A549 (cell line): ENCODE measurements at regions not wholly inside any gene's neighbourhood (a gene's known extent, or its start where the extent isn't known, plus 50 kb on each side); places are given as distances from the start of the nearest gene placed in this dataset.

ENCODE experiments used
- ATAC-seq, 2 experiments: fragments of 200-7000 bp in 1 of 2; fragments of >200 bp in 1 of 2; cut with Nextera tagmentation in 1 of 2; cut with Tn5 transposase in 1 of 2; 3 replicates each; pipeline versions ENCODE4 v1.8.0 to v1.9.1; 2018 to 2020; ENCODE audit warnings: mild to moderate bottlenecking in 1 of 2, moderate library complexity in 1 of 2
- CTCF ChIA-PET: fragments of 300-600 bp; sonication (Branson Sonifier 250); formaldehyde crosslinking; extraction: SDS; loops from one replicate; lab custom pipeline; 2021; ENCODE audit warnings: antibody characterized with exemption, inconsistent platforms; lab: Yijun Ruan, JAX
- POLR2A ChIA-PET: fragments of 350-600 bp; formaldehyde crosslinking; extraction: SDS; loops from one replicate; lab custom pipeline; 2021; ENCODE audit warnings: antibody characterized with exemption, inconsistent platforms; lab: Yijun Ruan, JAX
- DNase-seq, 2 experiments: peaks; one replicate each; pipeline versions ENCODE4 v3.0.0 to v3.0.0-alpha.2; 2011 to 2016; ENCODE audit warnings: low read depth in 1 of 2, low spot score in 1 of 2
- FAIRE-seq: peaks from 2 replicates; lab custom pipeline; 2011; peaks lifted over from hg19 to GRCh38; lab: Jason Lieb, UNC
- H3K27ac ChIP-seq, 2 experiments: fragments of >200 bp; sonication (Bioruptor Twin); formaldehyde crosslinking; 3 replicates each; pipeline ENCODE4 v1.5.1; 2016 to 2017
- H3K4me1 ChIP-seq: fragments of >200 bp; sonication (Bioruptor Twin); formaldehyde crosslinking; 3 replicates; pipeline ENCODE4 v1.6.1; 2016
- H3K4me2 ChIP-seq: fragments of >200 bp; sonication (Bioruptor Twin); formaldehyde crosslinking; 3 replicates; pipeline ENCODE4 v1.6.1; 2016
- H3K4me3 ChIP-seq: fragments of >200 bp; sonication (Bioruptor Twin); formaldehyde crosslinking; 3 replicates; pipeline ENCODE4 v1.5.1; 2016
- H3K9me3 ChIP-seq: fragments of >200 bp; sonication (Bioruptor Twin); formaldehyde crosslinking; 3 replicates; pipeline ENCODE4 v1.6.1; 2016
- BCL3 ChIP-seq: fragments of >200 bp; sonication (Bioruptor Twin); formaldehyde crosslinking; IDR thresholded peaks from 3 replicates; pipeline ENCODE4 v1.6.1; 2016
- CBX2 ChIP-seq: fragments of 200-600 bp; sonication (generic); IDR thresholded peaks from 2 replicates; pipeline ENCODE4 v1.6.1; 2016; ENCODE audit warnings: low read depth, mild to moderate bottlenecking, borderline replicate concordance
- CBX8 ChIP-seq: fragments of 200-600 bp; sonication (generic); IDR thresholded peaks from 2 replicates; pipeline ENCODE4 v1.6.1; 2016
- CEBPB ChIP-seq, 2 experiments: fragments of >200 bp in 1 of 2; sonication (Bioruptor Twin) in 1 of 2; formaldehyde crosslinking in 1 of 2; IDR thresholded peaks; 2 replicates each; pipeline ENCODE4 v1.6.1; 2012 to 2016
- EHMT2 ChIP-seq: fragments of 200-600 bp; sonication (generic); IDR thresholded peaks from 2 replicates; pipeline ENCODE4 v1.6.1; 2016; ENCODE audit warnings: antibody characterized with exemption, low read depth, mild to moderate bottlenecking, moderate library complexity
- ELK1 ChIP-seq: fragments of 150-350 bp; IDR thresholded peaks from 2 replicates; pipeline ENCODE4 v1.6.1; 2014; ENCODE audit warnings: low read depth, mild to moderate bottlenecking, low read length
- FOSB ChIP-seq: fragments of 250-450 bp; sonication (Bioruptor Pico); IDR thresholded peaks from 2 replicates; pipeline ENCODE4 v1.5.0; 2020; ENCODE audit warnings: mild to moderate bottlenecking, moderate library complexity
- FOSL2 ChIP-seq, 2 experiments: fragments of 450-650 bp in 1 of 2; fragments of >200 bp in 1 of 2; sonication (Bioruptor Twin) in 1 of 2; formaldehyde crosslinking; IDR thresholded peaks; 2 replicates each; pipeline versions ENCODE4 v1.5.0 to v1.6.1; 2016 to 2020; ENCODE audit warnings: mild to moderate bottlenecking in 1 of 2, moderate library complexity in 1 of 2
- FOXS1 ChIP-seq: fragments of 250-450 bp; sonication (Bioruptor Pico); IDR thresholded peaks from 2 replicates; pipeline ENCODE4 v1.5.0; 2020; ENCODE audit warnings: mild to moderate bottlenecking, moderate library complexity
- HDAC2 ChIP-seq: fragments of 200-600 bp; sonication (generic); IDR thresholded peaks from 2 replicates; pipeline ENCODE4 v1.6.1; 2016
- HOXA7 ChIP-seq: fragments of 250-450 bp; sonication (Bioruptor Pico); IDR thresholded peaks from 2 replicates; pipeline ENCODE4 v1.5.0; 2020; ENCODE audit warnings: mild to moderate bottlenecking, moderate library complexity
- HOXB13 ChIP-seq: fragments of 250-450 bp; sonication (Bioruptor Pico); IDR thresholded peaks from 2 replicates; pipeline ENCODE4 v1.5.0; 2020; ENCODE audit warnings: low read depth, mild to moderate bottlenecking, moderate library complexity
- HOXB5 ChIP-seq: fragments of 250-450 bp; sonication (Bioruptor Pico); IDR thresholded peaks from 2 replicates; pipeline ENCODE4 v1.5.0; 2020; ENCODE audit warnings: mild to moderate bottlenecking, moderate library complexity
- KDM5A ChIP-seq: fragments of 200-600 bp; sonication (generic); IDR thresholded peaks from 2 replicates; pipeline ENCODE4 v1.6.1; 2016; ENCODE audit warnings: antibody characterized with exemption, mild to moderate bottlenecking
- NFE2L2 ChIP-seq: fragments of 150-350 bp; conservative IDR thresholded peaks from 2 replicates; pipeline ENCODE4 v1.6.1; 2014; ENCODE audit warnings: low read length
- NPAS2 ChIP-seq: fragments of 250-450 bp; sonication (Bioruptor Pico); IDR thresholded peaks from 2 replicates; pipeline ENCODE4 v1.8.0; 2022; ENCODE audit warnings: mild to moderate bottlenecking, moderate library complexity, borderline replicate concordance
- PHF8 ChIP-seq: fragments of 200-600 bp; sonication (generic); IDR thresholded peaks from 2 replicates; pipeline ENCODE4 v1.6.1; 2016; ENCODE audit warnings: low read depth, mild to moderate bottlenecking, antibody characterized with exemption, moderate library complexity, borderline replicate concordance
- POLR2A ChIP-seq: IDR thresholded peaks from 2 replicates; pipeline ENCODE4 v1.6.1; 2012; ENCODE audit warnings: mild to moderate bottlenecking, low read length
- RAD21 ChIP-seq, 2 experiments: fragments of >200 bp in 1 of 2; sonication (Bioruptor Twin) in 1 of 2; formaldehyde crosslinking in 1 of 2; IDR thresholded peaks in 1 of 2; conservative IDR thresholded peaks in 1 of 2; 2 replicates in 1 of 2; 3 replicates in 1 of 2; pipeline ENCODE4 v1.6.1; 2012 to 2018; ENCODE audit warnings: inconsistent platforms in 1 of 2
- RNF2 ChIP-seq: fragments of 200-600 bp; sonication (generic); IDR thresholded peaks from 2 replicates; pipeline ENCODE4 v1.6.1; 2016; ENCODE audit warnings: low read depth, mild to moderate bottlenecking, antibody characterized with exemption, moderate library complexity, borderline replicate concordance
- SREBF2 ChIP-seq: fragments of 450-650 bp; IDR thresholded peaks from 2 replicates; pipeline ENCODE4 v1.6.1; 2014; ENCODE audit warnings: mild to moderate bottlenecking, moderate library complexity
- TFCP2L1 ChIP-seq: fragments of 250-450 bp; sonication (Bioruptor Pico); IDR thresholded peaks from 2 replicates; pipeline ENCODE4 v1.5.0; 2021; ENCODE audit warnings: mild to moderate bottlenecking
- TP53 ChIP-seq: fragments of 250-450 bp; sonication (Bioruptor Pico); IDR thresholded peaks from 2 replicates; pipeline ENCODE4 v1.5.0; 2021; ENCODE audit warnings: mild to moderate bottlenecking, moderate library complexity
- ZNF302 ChIP-seq: fragments of 250-450 bp; sonication (Bioruptor Pico); IDR thresholded peaks from 2 replicates; pipeline ENCODE4 v1.9.0; 2021; ENCODE audit warnings: inconsistent platforms, mild to moderate bottlenecking, moderate library complexity
- ZSCAN20 ChIP-seq: fragments of 250-450 bp; sonication (Bioruptor Pico); IDR thresholded peaks from 2 replicates; pipeline ENCODE4 v1.8.0; 2022; ENCODE audit warnings: mild to moderate bottlenecking, moderate library complexity
- WGBS: methylation state at CpG from one replicate; pipeline ENCODE4 v1.1.6; 2017; ENCODE audit errors: missing lambda C conversion rate; 5-methylcytosine and 5-hydroxymethylcytosine counted together
- TF ChIP-seq, protein P1 (sequence below): fragments of 250-450 bp; sonication (Bioruptor Pico); IDR thresholded peaks from 2 replicates; pipeline ENCODE4 v1.5.0; 2021; ENCODE audit warnings: mild to moderate bottlenecking, moderate library complexity, borderline replicate concordance

DNA sequence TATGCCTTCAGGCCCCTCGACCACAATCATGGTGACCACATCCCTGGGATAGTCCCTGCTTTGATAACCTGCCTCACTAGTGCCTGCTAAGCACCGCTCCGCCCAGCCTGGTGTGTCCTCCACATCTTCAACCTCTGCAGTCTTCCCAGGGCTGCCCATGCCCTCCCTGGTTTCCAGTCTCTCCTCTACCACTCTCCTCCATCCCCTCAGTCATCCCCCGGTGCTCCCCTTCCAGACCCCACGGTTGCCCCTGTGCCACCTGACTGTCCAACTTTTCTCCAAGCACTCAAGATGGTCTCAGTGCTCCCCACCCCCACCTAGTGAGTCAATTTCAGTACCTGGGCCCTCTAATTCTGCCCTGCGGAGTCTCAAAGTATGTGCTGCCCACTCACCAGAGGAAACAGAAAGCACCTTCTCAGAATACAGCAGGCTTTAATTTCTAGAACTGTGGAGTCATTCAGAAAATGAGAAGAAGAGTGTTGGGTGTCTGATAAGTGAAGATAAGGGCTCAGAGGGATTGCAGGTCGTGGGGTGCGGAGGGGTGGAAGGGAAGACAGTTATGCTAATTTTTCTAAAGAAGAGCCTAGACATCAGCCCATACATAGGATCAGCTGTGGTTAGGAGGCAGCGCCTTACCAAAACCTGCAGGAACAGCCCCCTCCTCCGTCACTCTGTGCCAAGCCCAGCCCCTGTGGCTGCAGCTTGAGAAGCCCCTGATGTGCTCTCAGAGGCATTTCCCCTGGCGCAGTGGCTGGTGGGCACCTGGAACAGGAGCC lies 53.6 kb upstream of the CAB39 start:
- H3K9me3 ChIP-seq = no peaks in the 10 kb centered on the region
- no peak for TF ChIP-seq ZNF302 (CRISPR knock-in tag)
- no peak for TF ChIP-seq HOXB5
- TF ChIP-seq FOXS1 (CRISPR knock-in tag) = no peak
- TF ChIP-seq NFE2L2 = no peak
- no peak for TF ChIP-seq ZSCAN20
- no peak for TF ChIP-seq HOXA7 (CRISPR knock-in tag)
- TF ChIP-seq PHF8 = no peak
- TF ChIP-seq FOSB (CRISPR knock-in tag) = no peak
- no peak for TF ChIP-seq RAD21 (conservative IDR thresholded peaks at IDR 0.05 in 1 of 2, IDR thresholded peaks at IDR 0.05 in 1 of 2)
- no peak for TF ChIP-seq TP53 (CRISPR knock-in tag)
- TF ChIP-seq HOXB13 (CRISPR knock-in tag) = no peak
- no peak for TF ChIP-seq CBX2
- TF ChIP-seq ELK1 = no peak
- TF ChIP-seq FOSL2 (IDR thresholded peaks at IDR 0.05) = no peak
- no peak for TF ChIP-seq FOSL2 (CRISPR knock-in tag; IDR thresholded peaks at IDR 0.05)
- TF ChIP-seq TFCP2L1 (CRISPR knock-in tag) = no peak
- H3K4me2 ChIP-seq = no peak overlapping the region
- no peak overlapping the region for H3K4me3 ChIP-seq
- DNase-seq (no peak), ATAC-seq (no peak), FAIRE-seq (no peak)
- 82% methylated on average over 10 of the region's 11 CpGs for WGBS
- POLR2A ChIA-PET = no interaction called here
- no peak overlapping the region for H3K27ac ChIP-seq
- CTCF ChIA-PET = interaction anchor here (1.5 kb wide), 1 partner anchor 10 kb away, joined by 4 read pairs; no protein-coding TSS in a partner anchor
- no peaks in the 10 kb centered on the region for H3K4me1 ChIP-seq

DNA sequence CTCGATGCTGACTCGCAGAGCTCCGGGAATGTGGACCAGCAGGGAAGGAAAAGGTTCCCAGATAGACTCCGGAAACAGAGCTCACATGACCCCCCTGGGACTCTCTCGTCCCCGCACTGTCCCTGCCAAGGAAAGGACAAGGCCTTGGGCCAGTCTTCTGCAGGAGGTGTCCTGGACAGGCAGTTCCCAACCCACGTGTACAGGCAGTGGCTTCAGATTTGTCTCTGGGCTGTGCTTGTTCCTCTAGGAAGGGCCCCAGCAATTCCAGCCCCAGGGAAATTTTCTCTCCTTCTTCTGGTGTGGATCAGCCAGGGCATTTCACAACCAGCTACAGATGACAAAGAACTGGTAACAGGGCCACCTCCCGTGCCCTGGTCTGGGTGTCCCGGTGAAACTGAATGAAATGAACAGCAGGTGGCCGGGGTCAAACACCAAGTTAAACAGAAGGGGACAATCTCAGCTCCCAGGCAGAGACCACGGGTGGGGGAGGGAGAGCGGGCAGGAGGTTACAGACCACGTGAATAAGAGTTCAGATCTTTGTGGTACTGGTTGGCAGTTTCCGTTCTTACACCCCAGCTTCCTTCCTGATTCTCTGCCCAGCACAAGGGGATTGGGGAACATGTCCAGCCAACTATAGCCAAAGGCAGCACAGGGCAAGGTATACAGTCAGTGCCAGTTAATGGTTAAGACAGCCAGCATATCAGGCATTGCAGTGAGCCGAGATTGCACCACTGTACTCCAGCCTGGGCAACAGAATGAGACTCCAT lies 52.2 kb upstream of the CAB39 start:
- H3K4me1 ChIP-seq = no peaks in the 10 kb centered on the region
- ATAC-seq = no peak
- FAIRE-seq = no peak
- no peak overlapping the region for H3K4me3 ChIP-seq
- H3K27ac ChIP-seq = no peak overlapping the region
- DNase-seq = no peak
- ChIA-PET CTCF (interaction anchor here (0.7 to 1.0 kb wide), 2 partner anchors 138 to 155 kb away, joined by 3 read pairs; no protein-coding TSS in a partner anchor), POLR2A (no interaction called here)
- H3K4me2 ChIP-seq = no peak overlapping the region
- TF ChIP-seq BCL3 (no peak), SREBF2 (no peak)
- no peaks in the 10 kb centered on the region for H3K9me3 ChIP-seq
- WGBS = 75% methylated on average over 14 of the region's 15 CpGs

GRCh38 chr2:230661072-230661957 lies 51.3 kb upstream of the CAB39 start:
- no peak overlapping the region for H3K4me2 ChIP-seq
- ChIA-PET CTCF (interaction anchor here (0.7 to 1.4 kb wide), 3 partner anchors 15 to 154 kb away, joined by 3 to 5 read pairs (median 3); no protein-coding TSS in a partner anchor), POLR2A (no interaction called here)
- FAIRE-seq = no peak
- no peaks in the 10 kb centered on the region for H3K4me1 ChIP-seq
- no peak overlapping the region for H3K4me3 ChIP-seq
- DNase-seq = no peak
- no peak overlapping the region for H3K27ac ChIP-seq
- no peak for ATAC-seq
- TF ChIP-seq, protein P1, sequence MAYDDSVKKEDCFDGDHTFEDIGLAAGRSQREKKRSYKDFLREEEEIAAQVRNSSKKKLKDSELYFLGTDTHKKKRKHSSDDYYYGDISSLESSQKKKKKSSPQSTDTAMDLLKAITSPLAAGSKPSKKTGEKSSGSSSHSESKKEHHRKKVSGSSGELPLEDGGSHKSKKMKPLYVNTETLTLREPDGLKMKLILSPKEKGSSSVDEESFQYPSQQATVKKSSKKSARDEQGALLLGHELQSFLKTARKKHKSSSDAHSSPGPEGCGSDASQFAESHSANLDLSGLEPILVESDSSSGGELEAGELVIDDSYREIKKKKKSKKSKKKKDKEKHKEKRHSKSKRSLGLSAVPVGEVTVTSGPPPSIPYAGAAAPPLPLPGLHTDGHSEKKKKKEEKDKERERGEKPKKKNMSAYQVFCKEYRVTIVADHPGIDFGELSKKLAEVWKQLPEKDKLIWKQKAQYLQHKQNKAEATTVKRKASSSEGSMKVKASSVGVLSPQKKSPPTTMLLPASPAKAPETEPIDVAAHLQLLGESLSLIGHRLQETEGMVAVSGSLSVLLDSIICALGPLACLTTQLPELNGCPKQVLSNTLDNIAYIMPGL (CRISPR knock-in tag) = no peak
- TF ChIP-seq CBX8 = no peak
- TF ChIP-seq SREBF2 = no peak
- no peak for TF ChIP-seq CEBPB (IDR thresholded peaks at IDR 0.05)
- no peak for TF ChIP-seq RAD21 (conservative IDR thresholded peaks at IDR 0.05 in 1 of 2, IDR thresholded peaks at IDR 0.05 in 1 of 2)
- no peak for TF ChIP-seq POLR2A
- no peak for TF ChIP-seq HDAC2
- TF ChIP-seq TFCP2L1 (CRISPR knock-in tag) = no peak
- TF ChIP-seq EHMT2 = no peak
- TF ChIP-seq KDM5A = no peak
- no peak for TF ChIP-seq NPAS2 (CRISPR knock-in tag)
- no peak for TF ChIP-seq RNF2
- no peaks in the 10 kb centered on the region for H3K9me3 ChIP-seq
- 78% methylated on average over 8 of the region's 8 CpGs for WGBS
